PFSK-1 (cell line): ENCODE measurements at regions not wholly inside any gene's neighbourhood (a gene's known extent, or its start where the extent isn't known, plus 50 kb on each side); places are given as distances from the start of the nearest gene placed in this dataset.

ENCODE experiments used
- FOXP2 ChIP-seq: optimal IDR thresholded peaks from 2 replicates; pipeline ENCODE3; 2011; ENCODE audit warnings: borderline replicate concordance, control low read depth, inconsistent platforms; ENCODE audit not compliant: insufficient read depth; ENCODE audit errors: extremely low read length, extremely low read depth
- POLR2AphosphoS5 ChIP-seq: IDR thresholded peaks from 2 replicates; pipeline ENCODE4 v1.6.1; 2012; ENCODE audit warnings: low read depth, mild to moderate bottlenecking, control low read depth, low read length, moderate library complexity
- SIN3A ChIP-seq: IDR thresholded peaks from 2 replicates; pipeline ENCODE4 v1.6.1; 2012; ENCODE audit warnings: mild to moderate bottlenecking, low read length, moderate library complexity, borderline replicate concordance; ENCODE audit not compliant: insufficient read depth
- TAF1 ChIP-seq: IDR thresholded peaks from 2 replicates; pipeline ENCODE4 v1.6.1; 2012; ENCODE audit warnings: low read length, control low read depth, borderline replicate concordance; ENCODE audit not compliant: insufficient read depth
- TF ChIP-seq, protein P1 (sequence below), 2 experiments: IDR thresholded peaks; 2 replicates each; pipeline versions ENCODE4 v1.6.1 to v1.8.0; 2011 to 2012; ENCODE audit warnings: low read depth in 2 of 2, low read length in 2 of 2, control low read depth in 1 of 2, inconsistent platforms in 1 of 2, mild to moderate bottlenecking in 1 of 2, moderate library complexity in 1 of 2; ENCODE audit not compliant: insufficient read depth in 1 of 2

DNA sequence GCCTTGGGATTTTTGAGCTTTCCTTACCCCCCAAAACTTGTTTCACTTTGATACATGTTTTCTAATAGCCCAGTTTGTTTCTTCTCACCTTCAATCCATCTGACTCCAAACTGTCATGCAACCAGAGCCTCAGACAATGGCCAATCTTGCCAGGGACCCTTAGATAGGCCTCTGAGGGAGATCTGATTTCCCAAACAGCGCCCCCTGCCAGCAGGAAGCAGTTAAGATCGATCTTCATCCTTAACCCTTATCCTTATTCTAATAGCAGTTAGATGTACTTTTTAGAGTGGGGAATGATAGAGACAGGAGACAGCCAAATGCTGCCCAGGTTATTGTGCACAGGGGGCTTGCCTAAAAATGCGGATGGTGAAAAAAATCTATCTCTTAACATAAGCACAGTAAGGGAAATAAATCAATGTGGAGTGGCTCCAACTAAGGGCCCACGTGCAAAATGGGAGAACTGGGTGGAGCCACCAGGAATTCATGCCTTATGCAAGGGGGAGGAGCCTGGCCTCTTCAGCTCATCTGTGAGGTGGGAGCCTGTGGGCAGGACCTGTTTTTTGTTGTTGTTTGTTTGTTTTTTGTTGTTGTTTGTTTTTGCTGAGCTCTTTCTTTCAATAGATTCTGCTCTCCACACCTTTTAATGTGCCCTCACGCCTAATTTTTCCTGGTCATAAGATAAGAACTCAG, 833.6 kb upstream of the AGA start:
- TF ChIP-seq POLR2AphosphoS5 (no peak), TAF1 (no peak), SIN3A (no peak), FOXP2 (no peak)
- TF ChIP-seq, protein P1, sequence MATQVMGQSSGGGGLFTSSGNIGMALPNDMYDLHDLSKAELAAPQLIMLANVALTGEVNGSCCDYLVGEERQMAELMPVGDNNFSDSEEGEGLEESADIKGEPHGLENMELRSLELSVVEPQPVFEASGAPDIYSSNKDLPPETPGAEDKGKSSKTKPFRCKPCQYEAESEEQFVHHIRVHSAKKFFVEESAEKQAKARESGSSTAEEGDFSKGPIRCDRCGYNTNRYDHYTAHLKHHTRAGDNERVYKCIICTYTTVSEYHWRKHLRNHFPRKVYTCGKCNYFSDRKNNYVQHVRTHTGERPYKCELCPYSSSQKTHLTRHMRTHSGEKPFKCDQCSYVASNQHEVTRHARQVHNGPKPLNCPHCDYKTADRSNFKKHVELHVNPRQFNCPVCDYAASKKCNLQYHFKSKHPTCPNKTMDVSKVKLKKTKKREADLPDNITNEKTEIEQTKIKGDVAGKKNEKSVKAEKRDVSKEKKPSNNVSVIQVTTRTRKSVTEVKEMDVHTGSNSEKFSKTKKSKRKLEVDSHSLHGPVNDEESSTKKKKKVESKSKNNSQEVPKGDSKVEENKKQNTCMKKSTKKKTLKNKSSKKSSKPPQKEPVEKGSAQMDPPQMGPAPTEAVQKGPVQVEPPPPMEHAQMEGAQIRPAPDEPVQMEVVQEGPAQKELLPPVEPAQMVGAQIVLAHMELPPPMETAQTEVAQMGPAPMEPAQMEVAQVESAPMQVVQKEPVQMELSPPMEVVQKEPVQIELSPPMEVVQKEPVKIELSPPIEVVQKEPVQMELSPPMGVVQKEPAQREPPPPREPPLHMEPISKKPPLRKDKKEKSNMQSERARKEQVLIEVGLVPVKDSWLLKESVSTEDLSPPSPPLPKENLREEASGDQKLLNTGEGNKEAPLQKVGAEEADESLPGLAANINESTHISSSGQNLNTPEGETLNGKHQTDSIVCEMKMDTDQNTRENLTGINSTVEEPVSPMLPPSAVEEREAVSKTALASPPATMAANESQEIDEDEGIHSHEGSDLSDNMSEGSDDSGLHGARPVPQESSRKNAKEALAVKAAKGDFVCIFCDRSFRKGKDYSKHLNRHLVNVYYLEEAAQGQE (IDR thresholded peaks at IDR 0.05; ENCODE audit: insufficient read depth in 1 of 2, low read depth in 2 of 2, low read length in 2 of 2), result no peak
